Type B pancreatic cell (in vitro differentiated cells): ENCODE measurements at regions not wholly inside any gene's neighbourhood (a gene's known extent, or its start where the extent isn't known, plus 50 kb on each side); places are given as distances from the start of the nearest gene placed in this dataset.

ENCODE experiments used
- DNase-seq: peaks from one replicate; pipeline ENCODE4 v3.0.0; 2021; ENCODE audit warnings: mixed read lengths; ENCODE audit not compliant: unreplicated experiment; ENCODE audit errors: extremely low spot score
- H3K27ac Mint-ChIP-seq: 2 replicates; pipeline ENCODE4 v1.8.0; 2021; ENCODE audit warnings: mild to moderate bottlenecking, mixed read lengths
- H3K27me3 Mint-ChIP-seq: 2 replicates; pipeline ENCODE4 v1.8.0; 2021; ENCODE audit warnings: mixed read lengths
- H3K36me3 Mint-ChIP-seq: 2 replicates; pipeline ENCODE4 v1.8.0; 2021; ENCODE audit warnings: mixed read lengths
- H3K4me1 Mint-ChIP-seq: one replicate; pipeline ENCODE4 v1.8.0; 2021; ENCODE audit warnings: mixed read lengths; ENCODE audit not compliant: unreplicated experiment
- H3K4me3 Mint-ChIP-seq: 2 replicates; pipeline ENCODE4 v1.8.0; 2021; ENCODE audit warnings: mild to moderate bottlenecking, mixed read lengths
- H3K9me3 Mint-ChIP-seq: 2 replicates; pipeline ENCODE4 v1.8.0; 2021; ENCODE audit warnings: mixed read lengths
- TF ChIP-seq, protein P1 (sequence below): fragments of 200-600 bp; sonication (generic); conservative IDR thresholded peaks from 2 replicates; pipeline ENCODE4 v1.5.0; 2021; ENCODE audit warnings: antibody characterized with exemption, mild to moderate bottlenecking

- Mint-ChIP-seq H3K4me1 (no peaks in the 10 kb centered on the region), H3K9me3 (peaks cover 5% of the 10 kb centered on the region), H3K27ac (no peak overlapping the region), H3K27me3 (peaks cover 25% of the 10 kb centered on the region), H3K4me3 (no peak overlapping the region), H3K36me3 (no peaks in the 10 kb centered on the region)
- DNase-seq: no peak
- TF ChIP-seq, protein P1, sequence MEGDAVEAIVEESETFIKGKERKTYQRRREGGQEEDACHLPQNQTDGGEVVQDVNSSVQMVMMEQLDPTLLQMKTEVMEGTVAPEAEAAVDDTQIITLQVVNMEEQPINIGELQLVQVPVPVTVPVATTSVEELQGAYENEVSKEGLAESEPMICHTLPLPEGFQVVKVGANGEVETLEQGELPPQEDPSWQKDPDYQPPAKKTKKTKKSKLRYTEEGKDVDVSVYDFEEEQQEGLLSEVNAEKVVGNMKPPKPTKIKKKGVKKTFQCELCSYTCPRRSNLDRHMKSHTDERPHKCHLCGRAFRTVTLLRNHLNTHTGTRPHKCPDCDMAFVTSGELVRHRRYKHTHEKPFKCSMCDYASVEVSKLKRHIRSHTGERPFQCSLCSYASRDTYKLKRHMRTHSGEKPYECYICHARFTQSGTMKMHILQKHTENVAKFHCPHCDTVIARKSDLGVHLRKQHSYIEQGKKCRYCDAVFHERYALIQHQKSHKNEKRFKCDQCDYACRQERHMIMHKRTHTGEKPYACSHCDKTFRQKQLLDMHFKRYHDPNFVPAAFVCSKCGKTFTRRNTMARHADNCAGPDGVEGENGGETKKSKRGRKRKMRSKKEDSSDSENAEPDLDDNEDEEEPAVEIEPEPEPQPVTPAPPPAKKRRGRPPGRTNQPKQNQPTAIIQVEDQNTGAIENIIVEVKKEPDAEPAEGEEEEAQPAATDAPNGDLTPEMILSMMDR: no peak
Measured at GRCh38 chr21:35398346-35398982, 349.4 kb upstream of the RUNX1 start.

- Mint-ChIP-seq H3K27ac (no peak overlapping the region), H3K9me3 (peaks cover 5% of the 10 kb centered on the region), H3K27me3 (peaks cover 24% of the 10 kb centered on the region), H3K4me3 (no peak overlapping the region), H3K36me3 (no peaks in the 10 kb centered on the region), H3K4me1 (no peaks in the 10 kb centered on the region)
- TF ChIP-seq, protein P1: no peak
- no peak for DNase-seq
Measured at GRCh38 chr21:35397781-35398180, 348.7 kb upstream of the RUNX1 start.

DNA sequence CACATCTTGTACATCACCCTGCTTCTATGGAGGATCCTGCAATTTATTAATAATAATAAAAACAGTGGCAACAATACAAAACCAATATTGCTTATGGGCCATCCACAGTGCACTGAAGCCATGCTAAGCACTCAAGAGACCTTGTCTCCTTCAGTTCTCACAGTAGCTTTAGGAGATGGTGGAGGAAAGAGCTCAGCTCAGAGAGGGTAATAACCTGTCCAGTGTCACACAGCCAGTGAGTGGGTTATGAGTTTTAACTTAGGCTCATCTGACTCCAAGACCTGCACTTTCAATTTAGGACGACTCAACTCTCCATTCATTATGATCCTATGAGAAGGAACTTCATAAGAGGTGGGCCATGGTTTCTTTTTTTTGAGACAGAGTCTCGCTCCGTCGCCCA is 347.6 kb upstream of the RUNX1 start:
- TF ChIP-seq, protein P1: no peak
- Mint-ChIP-seq H3K27me3 (peaks cover 20% of the 10 kb centered on the region), H3K4me3 (no peak overlapping the region), H3K36me3 (no peaks in the 10 kb centered on the region), H3K9me3 (peaks cover 5% of the 10 kb centered on the region), H3K4me1 (no peaks in the 10 kb centered on the region), H3K27ac (no peak overlapping the region)
- DNase-seq: no peak

DNA sequence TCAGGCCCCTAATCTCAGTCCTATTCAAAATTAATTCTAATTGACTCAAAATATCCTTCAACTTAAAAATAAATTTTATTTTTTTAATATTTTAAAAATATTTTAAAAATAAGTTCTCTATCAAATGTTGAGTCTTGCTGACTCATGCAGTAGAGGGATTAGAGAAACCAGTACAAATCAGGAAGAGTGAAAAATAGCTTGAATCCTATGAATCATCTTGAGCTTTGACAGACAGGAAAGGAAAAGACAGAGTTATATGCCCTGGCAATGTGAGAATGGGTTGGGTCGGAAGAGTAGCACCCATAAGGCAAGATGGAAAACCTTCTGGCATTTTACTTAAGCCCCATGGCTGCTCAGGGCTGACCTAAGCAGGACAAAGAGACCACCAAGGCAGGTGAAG is 346.6 kb upstream of the RUNX1 start:
- Mint-ChIP-seq H3K9me3 (peaks cover 5% of the 10 kb centered on the region), H3K27me3 (peaks cover 15% of the 10 kb centered on the region), H3K4me1 (no peaks in the 10 kb centered on the region), H3K27ac (no peak overlapping the region), H3K4me3 (no peak overlapping the region), H3K36me3 (no peaks in the 10 kb centered on the region)
- DNase-seq: no peak
- TF ChIP-seq, protein P1: no peak

DNA sequence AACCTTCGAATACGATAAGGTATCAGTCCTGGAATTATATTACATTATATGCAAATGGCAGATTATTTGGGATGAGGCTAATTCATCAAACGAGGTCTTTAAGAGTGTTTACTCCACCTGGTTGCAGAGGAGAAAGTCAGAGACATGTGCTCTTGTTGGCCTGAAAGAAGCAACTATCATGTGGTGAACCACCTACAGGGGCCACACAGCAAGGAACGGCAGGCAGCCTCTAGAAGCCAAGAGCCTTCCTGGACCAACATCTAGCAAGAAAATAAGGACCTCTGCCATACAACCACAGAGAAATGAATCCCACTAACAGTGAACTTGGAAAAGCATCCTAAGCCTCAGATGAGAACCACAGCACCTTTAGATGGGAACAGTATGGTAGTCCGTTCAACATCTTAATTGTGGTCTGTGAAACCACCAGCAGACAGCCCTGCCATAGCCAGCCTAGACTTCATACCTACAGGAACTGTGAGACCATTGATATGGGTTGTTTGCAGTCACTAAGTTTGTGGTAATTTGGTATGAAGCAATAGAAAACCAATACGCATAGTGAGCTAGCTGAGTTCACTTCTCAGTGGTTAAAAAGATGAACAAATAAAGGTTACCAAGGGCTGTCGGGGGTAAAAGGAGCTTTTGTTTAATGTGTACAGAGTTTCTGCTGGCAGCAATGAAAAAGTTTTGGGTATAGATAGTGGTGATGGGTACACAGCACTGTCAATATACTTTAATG is 345.7 kb upstream of the RUNX1 start:
- Mint-ChIP-seq H3K27me3 (peaks cover 9% of the 10 kb centered on the region), H3K27ac (no peak overlapping the region), H3K4me1 (no peaks in the 10 kb centered on the region), H3K4me3 (no peak overlapping the region), H3K36me3 (no peaks in the 10 kb centered on the region), H3K9me3 (peaks cover 5% of the 10 kb centered on the region)
- DNase-seq: no peak
- TF ChIP-seq, protein P1: no peak
